HepG2 (cell line): ENCODE measurements at regions not wholly inside any gene's neighbourhood (a gene's known extent, or its start where the extent isn't known, plus 50 kb on each side); places are given as distances from the start of the nearest gene placed in this dataset.

Source experiments
- ATAC-seq: fragments of 200-7000 bp; cut with Tn5 transposase; 3 replicates; pipeline ENCODE4 v1.9.1; 2020; ENCODE audit warnings: mild to moderate bottlenecking, moderate library complexity
- BruUV-seq: library from RNA; stranded (reverse); fragments of 400-500 nt; replicated peaks from 2 replicates; lab custom pipeline; 2021; lab: Mats Ljungman, UMichigan
- CTCF ChIA-PET: fragments of 300-600 bp; formaldehyde crosslinking; extraction: SDS; loops from one replicate; lab custom pipeline; 2021; ENCODE audit warnings: low total read pairs, inconsistent platforms, low intra/inter-chr PET ratio; lab: Yijun Ruan, JAX
- POLR2A ChIA-PET: fragments of 350-600 bp; sonication (Branson Sonifier 250); formaldehyde crosslinking; loops from one replicate; lab custom pipeline; 2020; ENCODE audit warnings: antibody characterized with exemption, inconsistent platforms; lab: Yijun Ruan, JAX
- DNase-seq: peaks from one replicate; pipeline ENCODE4 v3.0.0-alpha.2; 2015; ENCODE audit warnings: low spot score
- FAIRE-seq: peaks from 3 replicates; lab custom pipeline; 2011; peaks lifted over from hg19 to GRCh38; lab: Jason Lieb, UNC
- H2AFZ ChIP-seq: one replicate; pipeline ENCODE4 v1.6.1; 2011; ENCODE audit warnings: low read length, inconsistent platforms
- H3K27ac ChIP-seq: fragments of 300-600 bp; 3 replicates; pipeline ENCODE4 v1.8.0; 2011; ENCODE audit warnings: mixed run types, mild to moderate bottlenecking, mixed read lengths, low read length, inconsistent platforms; ENCODE audit not compliant: insufficient read depth; ENCODE audit errors: extremely low read length
- H3K27me3 ChIP-seq, 2 experiments: fragments of 200-600 bp in 1 of 2; 2 replicates in 1 of 2; 3 replicates in 1 of 2; pipeline versions ENCODE4 v1.6.0 to v1.8.0; 2011; ENCODE audit warnings: low read length in 2 of 2, mild to moderate bottlenecking in 2 of 2, moderate library complexity in 2 of 2, inconsistent platforms in 1 of 2; ENCODE audit not compliant: insufficient read depth in 2 of 2, control insufficient read depth in 1 of 2
- H3K36me3 ChIP-seq, 2 experiments: fragments of 200-600 bp in 1 of 2; replicated peaks in 1 of 2; 2 replicates in 1 of 2; 3 replicates in 1 of 2; pipeline versions ENCODE4 v1.5.1 to v1.8.0; 2011; ENCODE audit warnings: low read length in 2 of 2, inconsistent platforms in 1 of 2; ENCODE audit not compliant: insufficient read depth in 2 of 2, control insufficient read depth in 1 of 2
- H3K4me1 ChIP-seq: 2 replicates; pipeline ENCODE4 v1.5.1; 2012; ENCODE audit warnings: low read length, inconsistent platforms; ENCODE audit not compliant: insufficient read depth
- H3K4me2 ChIP-seq: 2 replicates; pipeline ENCODE4 v1.6.0; 2011; ENCODE audit warnings: low read depth, low read length, inconsistent platforms
- H3K4me3 ChIP-seq, 3 experiments: fragments of 200-600 bp in 1 of 3; sonication (generic), shearing (Covaris generic) in 1 of 3; replicated peaks in 1 of 3; 2 replicates each; pipeline ENCODE4 v1.5.1; 2011 to 2016; ENCODE audit warnings: low read length in 3 of 3, inconsistent platforms in 2 of 3, low read depth in 2 of 3, mild to moderate bottlenecking in 2 of 3, control low read depth in 1 of 3, mixed read lengths in 1 of 3; ENCODE audit not compliant: insufficient read depth in 1 of 3
- H3K79me2 ChIP-seq: one replicate; pipeline ENCODE4 v1.6.1; 2011; ENCODE audit warnings: low read length, inconsistent platforms; ENCODE audit not compliant: insufficient read depth
- H3K9ac ChIP-seq: 2 replicates; pipeline ENCODE4 v1.6.0; 2011; ENCODE audit warnings: mild to moderate bottlenecking, low read depth, low read length, inconsistent platforms; ENCODE audit not compliant: insufficient read depth
- H3K9me3 ChIP-seq: 2 replicates; pipeline ENCODE4 v1.5.1; 2012; ENCODE audit warnings: mild to moderate bottlenecking, low read length
- H4K20me1 ChIP-seq: 2 replicates; pipeline ENCODE4 v1.6.0; 2011; ENCODE audit warnings: inconsistent platforms, mild to moderate bottlenecking, low read length, moderate library complexity; ENCODE audit not compliant: insufficient read depth
- CTCF ChIP-seq: sonication (generic); formaldehyde crosslinking; IDR thresholded peaks from 2 replicates; pipeline ENCODE4 v1.5.0; 2020; ENCODE audit warnings: mild to moderate bottlenecking, missing genetic modification reagents, moderate library complexity
- DDIT3 ChIP-seq: sonication (generic); formaldehyde crosslinking; IDR thresholded peaks from 2 replicates; pipeline ENCODE4 v1.4.0; 2020; ENCODE audit warnings: mild to moderate bottlenecking, missing genetic modification reagents
- E2F2 ChIP-seq: sonication (generic); formaldehyde crosslinking; IDR thresholded peaks from 2 replicates; pipeline ENCODE4 v1.4.0; 2020; ENCODE audit warnings: missing genetic modification reagents, borderline replicate concordance
- EP300 ChIP-seq, 3 experiments: sonication (generic) in 1 of 3; formaldehyde crosslinking in 1 of 3; IDR thresholded peaks; 2 replicates each; pipeline versions ENCODE4 v1.5.1 to v1.6.1; 2011 to 2020; ENCODE audit warnings: low read depth in 2 of 3, low read length in 2 of 3, borderline replicate concordance in 1 of 3, improper control_type of control experiment in 1 of 3, mild to moderate bottlenecking in 1 of 3, missing genetic modification reagents in 1 of 3, moderate library complexity in 1 of 3
- KDM1A ChIP-seq: IDR thresholded peaks from 2 replicates; pipeline ENCODE4 v1.6.1; 2016; ENCODE audit warnings: missing compliant biosample characterization
- LRRFIP1 ChIP-seq: sonication (generic); formaldehyde crosslinking; conservative IDR thresholded peaks from 2 replicates; pipeline ENCODE4 v1.4.0; 2020; ENCODE audit warnings: missing genetic modification reagents
- SMC3 ChIP-seq: IDR thresholded peaks from 2 replicates; pipeline ENCODE4 v1.6.1; 2011; ENCODE audit warnings: low read length, improper control_type of control experiment
- TFAP4 ChIP-seq: sonication (generic); IDR thresholded peaks from 2 replicates; pipeline ENCODE4 v1.6.1; 2016; ENCODE audit warnings: low read depth, borderline replicate concordance
- ZNF354B ChIP-seq: sonication (generic); formaldehyde crosslinking; IDR thresholded peaks from 2 replicates; pipeline ENCODE4 v1.8.0; 2022; ENCODE audit warnings: mild to moderate bottlenecking, missing genetic modification reagents
- ZNF562 ChIP-seq: sonication (generic); formaldehyde crosslinking; IDR thresholded peaks from 2 replicates; pipeline ENCODE4 v1.8.0; 2022; ENCODE audit warnings: missing genetic modification reagents, borderline replicate concordance
- WGBS: methylation state at CpG from one replicate; pipeline ENCODE4 v1.1.6; 2017; ENCODE audit warnings: low lambda C conversion rate; 5-methylcytosine and 5-hydroxymethylcytosine counted together
- in situ Hi-C: cut with HindIII; loops from 2 replicates; pipeline ENCODE4 v1.10.0; 2017; ENCODE audit warnings: low pct_unique_long_range_greater_than_20kb; ENCODE audit not compliant: extremely low pct_ligation_motif_present
- intact Hi-C: fragments of 100-400 bp; cut with micrococcal nuclease; formaldehyde crosslinking; loops from one replicate; pipeline ENCODE4 v1.10.0; 2022; ENCODE audit not compliant: unreplicated experiment

- no peak for TF ChIP-seq E2F2 (CRISPR knock-in tag)
Measured at GRCh38 chr1:38609166-38610025, 250.2 kb downstream of the RRAGC start (continued).

- H3K79me2 ChIP-seq, result no peaks in the 10 kb centered on the region
- H3K4me2 ChIP-seq, result no peak overlapping the region
- peak; percentile 12 for DNase-seq
- H4K20me1 ChIP-seq, result no peaks in the 10 kb centered on the region
- H3K9me3 ChIP-seq, result no peaks in the 10 kb centered on the region
- no peak overlapping the region for H3K4me3 ChIP-seq
- intact Hi-C loops (loop anchor here (2.0 kb wide), 1 partner anchor 226 kb away; no protein-coding TSS in a partner anchor), in situ Hi-C loops (loop anchor here (5.0 kb wide), 1 partner anchor 209 kb away; no protein-coding TSS in a partner anchor)
- H3K27ac ChIP-seq, result no peak overlapping the region
- H2AFZ ChIP-seq, result no peak overlapping the region
- peak; percentile 80 for ATAC-seq
- ChIA-PET CTCF (interaction anchor here (0.7 to 1.3 kb wide), 2 partner anchors 209 to 227 kb away, joined by 5 to 9 read pairs; no protein-coding TSS in a partner anchor), POLR2A (no interaction called here)
- no peaks in the 10 kb centered on the region for H3K36me3 ChIP-seq
- 42% methylated on average over 9 of the region's 17 CpGs for WGBS
- H3K9ac ChIP-seq, result no peak overlapping the region
- H3K4me1 ChIP-seq, result peaks cover 6% of the 10 kb centered on the region; the same call in 1 of the 2 replicates
- no peaks in the 10 kb centered on the region for H3K27me3 ChIP-seq
- BruUV-seq, result no TSS peak
- no peak for FAIRE-seq
- TF ChIP-seq SMC3 (peak; percentile 29; the same call in 1 of the 2 replicates), KDM1A (CRISPR knock-in tag) (no peak), TFAP4 (no peak), CTCF (CRISPR knock-in tag) (peak; percentile 78), ZNF562 (CRISPR knock-in tag) (no peak), DDIT3 (CRISPR knock-in tag) (no peak), ZNF354B (CRISPR knock-in tag) (no peak), EP300 (IDR thresholded peaks at IDR 0.05; ENCODE audit: low read depth in 2 of 2, low read length in 2 of 2) (no peak), EP300 (CRISPR knock-in tag; IDR thresholded peaks at IDR 0.05; ENCODE audit: borderline replicate concordance) (no peak), LRRFIP1 (CRISPR knock-in tag) (no peak)
Measured at GRCh38 chr1:38608202-38608864, 251.2 kb downstream of the RRAGC start.
